ENCODE measurements at regions not wholly inside any gene's neighbourhood (a gene's known extent, or its start where the extent isn't known, plus 50 kb on each side); places are given as distances from the start of the nearest gene placed in this dataset.

DNA sequence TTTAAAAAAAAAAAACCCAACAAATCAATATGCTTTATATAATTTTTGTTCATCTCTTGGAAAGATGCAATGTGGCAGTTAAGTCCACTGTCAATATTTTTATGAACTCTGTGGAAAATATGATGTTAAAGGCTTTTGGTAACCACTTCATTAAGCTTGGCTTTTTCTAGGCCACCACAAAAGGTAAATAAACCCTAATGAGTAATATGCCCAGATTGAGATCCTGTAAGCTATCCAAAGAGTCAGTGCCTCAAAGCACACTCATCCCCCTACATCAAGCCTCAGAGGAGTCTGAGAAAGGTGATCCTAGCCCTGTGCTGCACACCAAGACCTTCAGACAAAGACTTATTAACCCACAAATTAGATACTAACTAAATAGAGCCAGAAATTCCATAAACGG lies 121.1 kb downstream of the CDC5L start:
- no peak for DNase-seq (ENCODE audit: low spot score)
- Mint-ChIP-seq H3K4me1 (ENCODE audit: low read depth) (peaks cover 15% of the 10 kb centered on the region), H3K36me3 (ENCODE audit: low read depth) (no peaks in the 10 kb centered on the region), H3K4me3 (ENCODE audit: unreplicated experiment) (no peak overlapping the region), H3K27ac (ENCODE audit: unreplicated experiment) (no peak overlapping the region), H3K9me3 (ENCODE audit: low read depth) (no peaks in the 10 kb centered on the region), H3K27me3 (ENCODE audit: low read depth) (no peaks in the 10 kb centered on the region)
- TF ChIP-seq, protein P1, sequence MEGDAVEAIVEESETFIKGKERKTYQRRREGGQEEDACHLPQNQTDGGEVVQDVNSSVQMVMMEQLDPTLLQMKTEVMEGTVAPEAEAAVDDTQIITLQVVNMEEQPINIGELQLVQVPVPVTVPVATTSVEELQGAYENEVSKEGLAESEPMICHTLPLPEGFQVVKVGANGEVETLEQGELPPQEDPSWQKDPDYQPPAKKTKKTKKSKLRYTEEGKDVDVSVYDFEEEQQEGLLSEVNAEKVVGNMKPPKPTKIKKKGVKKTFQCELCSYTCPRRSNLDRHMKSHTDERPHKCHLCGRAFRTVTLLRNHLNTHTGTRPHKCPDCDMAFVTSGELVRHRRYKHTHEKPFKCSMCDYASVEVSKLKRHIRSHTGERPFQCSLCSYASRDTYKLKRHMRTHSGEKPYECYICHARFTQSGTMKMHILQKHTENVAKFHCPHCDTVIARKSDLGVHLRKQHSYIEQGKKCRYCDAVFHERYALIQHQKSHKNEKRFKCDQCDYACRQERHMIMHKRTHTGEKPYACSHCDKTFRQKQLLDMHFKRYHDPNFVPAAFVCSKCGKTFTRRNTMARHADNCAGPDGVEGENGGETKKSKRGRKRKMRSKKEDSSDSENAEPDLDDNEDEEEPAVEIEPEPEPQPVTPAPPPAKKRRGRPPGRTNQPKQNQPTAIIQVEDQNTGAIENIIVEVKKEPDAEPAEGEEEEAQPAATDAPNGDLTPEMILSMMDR (IDR thresholded peaks at IDR 0.05), result no peak

DNA sequence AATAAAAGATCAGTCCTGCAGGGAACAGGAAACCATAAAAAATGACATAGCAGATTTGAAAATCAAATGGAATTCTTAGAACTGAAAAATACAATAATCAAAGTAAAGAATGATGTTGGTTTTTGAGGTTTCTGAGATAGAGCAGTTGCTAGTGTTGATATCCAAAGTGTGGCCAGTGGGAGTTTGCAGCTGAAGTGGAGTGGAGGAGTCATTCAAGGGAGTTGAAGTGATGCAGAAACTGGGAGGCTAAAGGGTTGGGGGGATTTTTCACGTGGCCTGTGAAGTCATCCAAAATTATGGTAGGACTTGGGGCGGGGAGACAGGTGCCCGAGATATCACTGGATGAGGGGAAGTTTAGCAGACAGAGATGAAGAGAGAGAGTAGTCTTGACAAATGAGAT lies 123.6 kb downstream of the CDC5L start:
- Mint-ChIP-seq H3K27me3 (ENCODE audit: low read depth) (no peaks in the 10 kb centered on the region), H3K4me1 (ENCODE audit: low read depth) (peaks cover 17% of the 10 kb centered on the region), H3K4me3 (ENCODE audit: unreplicated experiment) (no peak overlapping the region), H3K27ac (ENCODE audit: unreplicated experiment) (no peak overlapping the region), H3K36me3 (ENCODE audit: low read depth) (no peaks in the 10 kb centered on the region), H3K9me3 (ENCODE audit: low read depth) (no peaks in the 10 kb centered on the region)
- TF ChIP-seq, protein P1 (IDR thresholded peaks at IDR 0.05), result no peak
- no peak for DNase-seq (ENCODE audit: low spot score)

DNA sequence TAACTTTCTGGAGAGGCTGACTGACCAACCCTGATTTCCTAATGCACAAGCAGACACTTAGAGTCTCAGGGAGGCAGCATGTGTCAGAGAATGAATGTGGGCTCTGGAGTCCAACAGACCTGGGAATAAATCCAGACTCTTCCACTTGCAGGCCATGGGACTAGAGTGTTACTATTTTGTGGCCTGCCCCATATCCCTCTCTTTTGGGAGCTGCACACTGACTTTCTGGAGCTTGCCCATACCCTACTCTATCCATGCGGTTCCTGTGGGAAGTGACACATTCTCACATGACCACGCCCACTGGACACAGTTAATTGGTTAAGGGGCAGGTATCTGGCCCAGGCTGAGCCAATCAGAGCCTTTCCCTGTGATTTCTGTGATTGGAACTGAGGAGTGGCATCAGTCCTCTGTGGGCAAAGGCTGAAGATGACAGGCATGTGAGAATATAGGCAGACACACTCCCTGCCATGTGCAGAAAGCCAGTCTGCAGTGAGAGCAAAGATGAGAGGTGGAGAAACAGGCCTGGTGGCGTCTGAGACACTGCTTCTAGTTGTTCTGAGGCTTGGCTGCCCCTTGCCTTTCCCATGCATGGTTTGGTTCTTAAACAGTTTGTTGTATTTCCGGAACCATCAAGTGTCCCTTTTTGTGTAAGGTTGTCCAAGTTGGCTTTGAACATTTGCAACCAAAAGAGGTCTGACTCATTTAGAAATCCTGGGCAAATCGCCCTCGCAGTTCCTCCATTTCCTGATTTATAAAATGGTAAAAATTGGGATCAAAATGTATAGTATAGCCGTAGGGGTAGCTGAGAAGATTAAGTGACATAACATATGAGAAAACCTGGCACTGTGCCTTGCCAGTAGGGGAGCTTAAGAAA lies 125.6 kb downstream of the CDC5L start:
- no peak overlapping the region for H3K4me3 Mint-ChIP-seq (ENCODE audit: unreplicated experiment)
- TF ChIP-seq, protein P1 (IDR thresholded peaks at IDR 0.05), result no peak
- H3K27me3 Mint-ChIP-seq (ENCODE audit: low read depth), result no peaks in the 10 kb centered on the region
- peaks cover 15% of the 10 kb centered on the region for H3K9me3 Mint-ChIP-seq (ENCODE audit: low read depth)
- peaks cover 17% of the 10 kb centered on the region for H3K4me1 Mint-ChIP-seq (ENCODE audit: low read depth)
- H3K36me3 Mint-ChIP-seq (ENCODE audit: low read depth), result peaks cover 6% of the 10 kb centered on the region
- no peak for DNase-seq (ENCODE audit: low spot score)
- H3K27ac Mint-ChIP-seq (ENCODE audit: unreplicated experiment), result no peak overlapping the region

DNA sequence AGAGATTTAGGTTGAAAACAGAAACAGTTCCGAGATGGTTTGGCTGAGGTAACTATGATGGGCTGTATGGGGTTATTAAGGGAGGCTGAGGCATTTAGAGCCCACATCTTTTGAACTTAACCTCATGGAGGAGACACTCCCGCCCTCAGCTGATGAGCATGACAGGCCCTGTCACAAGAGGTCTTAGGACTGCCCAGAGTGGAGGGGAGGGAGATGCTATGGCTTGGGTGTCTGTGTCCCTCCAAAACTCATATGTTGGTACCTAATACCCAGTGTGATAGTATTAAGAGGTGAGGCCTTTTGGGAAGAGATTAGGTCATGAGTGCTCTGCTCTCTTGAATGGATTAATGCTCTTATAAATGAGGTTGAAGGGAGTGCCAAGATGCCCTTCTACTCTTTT lies 126.6 kb downstream of the CDC5L start:
- Mint-ChIP-seq H3K9me3 (ENCODE audit: low read depth) (peaks cover 25% of the 10 kb centered on the region), H3K4me3 (ENCODE audit: unreplicated experiment) (no peak overlapping the region), H3K27ac (ENCODE audit: unreplicated experiment) (no peak overlapping the region), H3K36me3 (ENCODE audit: low read depth) (peaks cover 10% of the 10 kb centered on the region), H3K27me3 (ENCODE audit: low read depth) (no peaks in the 10 kb centered on the region), H3K4me1 (ENCODE audit: low read depth) (peaks cover 12% of the 10 kb centered on the region)
- no peak for DNase-seq (ENCODE audit: low spot score)
- TF ChIP-seq, protein P1 (IDR thresholded peaks at IDR 0.05), result no peak

DNA sequence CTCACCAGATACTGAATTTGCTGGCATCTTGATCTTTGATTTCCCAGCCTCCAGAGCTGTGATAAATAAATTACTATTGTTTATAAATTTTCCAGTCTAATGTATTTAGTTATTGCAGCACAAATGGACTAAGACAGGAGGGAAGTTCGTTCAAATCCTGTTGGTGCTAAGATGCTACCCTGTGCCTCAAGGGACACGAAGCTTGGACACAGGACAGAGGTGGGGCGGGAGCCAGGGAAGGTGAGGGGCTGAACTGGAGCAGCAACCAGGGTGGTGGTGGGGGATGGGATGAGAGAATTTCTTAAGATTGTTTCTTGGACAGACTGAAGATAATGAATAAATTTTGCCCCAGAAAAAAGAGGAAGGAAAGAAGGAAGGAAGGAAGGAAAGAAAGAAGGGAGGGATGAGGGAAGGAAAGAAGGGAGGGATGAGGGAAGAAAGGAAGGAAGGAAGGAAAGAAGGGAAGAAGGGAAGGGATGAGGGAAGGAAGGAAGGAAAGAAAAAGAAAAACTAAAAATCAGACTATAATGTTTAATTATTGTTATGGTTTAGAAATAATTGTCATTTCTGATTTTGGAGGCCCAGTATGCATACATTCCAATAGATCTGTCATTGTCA lies 127.2 kb downstream of the CDC5L start:
- H3K9me3 Mint-ChIP-seq (ENCODE audit: low read depth), result peaks cover 31% of the 10 kb centered on the region
- TF ChIP-seq, protein P1 (IDR thresholded peaks at IDR 0.05), result no peak
- no peak overlapping the region for H3K27ac Mint-ChIP-seq (ENCODE audit: unreplicated experiment)
- peaks cover 12% of the 10 kb centered on the region for H3K36me3 Mint-ChIP-seq (ENCODE audit: low read depth)
- H3K4me3 Mint-ChIP-seq (ENCODE audit: unreplicated experiment), result no peak overlapping the region
- DNase-seq (ENCODE audit: low spot score), result no peak
- peaks cover 10% of the 10 kb centered on the region for H3K4me1 Mint-ChIP-seq (ENCODE audit: low read depth)
- no peaks in the 10 kb centered on the region for H3K27me3 Mint-ChIP-seq (ENCODE audit: low read depth)

Data from chondrocyte (in vitro differentiated cells).